Ishikawa (cell line): ENCODE measurements at regions not wholly inside any gene's neighbourhood (a gene's known extent, or its start where the extent isn't known, plus 50 kb on each side); places are given as distances from the start of the nearest gene placed in this dataset.

Source experiments
- CEBPB ChIP-seq: IDR thresholded peaks from 2 replicates; pipeline ENCODE4 v1.6.1; 2012
- EGR1 ChIP-seq: IDR thresholded peaks from 2 replicates; pipeline ENCODE4 v1.6.1; 2012
- EP300 ChIP-seq: IDR thresholded peaks from 2 replicates; pipeline ENCODE4 v1.6.1; 2012; ENCODE audit warnings: borderline replicate concordance
- FOXM1 ChIP-seq: IDR thresholded peaks from 2 replicates; pipeline ENCODE4 v1.6.1; 2012; ENCODE audit warnings: low read depth, borderline replicate concordance
- RAD21 ChIP-seq: IDR thresholded peaks from 2 replicates; pipeline ENCODE4 v1.6.1; 2012; ENCODE audit warnings: low read depth
- REST ChIP-seq: IDR thresholded peaks from 2 replicates; pipeline ENCODE4 v1.6.1; 2012; ENCODE audit warnings: low read depth, mild to moderate bottlenecking
- TAF1 ChIP-seq: IDR thresholded peaks from 2 replicates; pipeline ENCODE4 v1.6.1; 2012; ENCODE audit warnings: low read depth, mild to moderate bottlenecking
- TCF12 ChIP-seq: IDR thresholded peaks from 2 replicates; pipeline ENCODE4 v1.6.1; 2012; ENCODE audit warnings: low read depth
- TEAD4 ChIP-seq: IDR thresholded peaks from 2 replicates; pipeline ENCODE4 v1.6.1; 2012
- YY1 ChIP-seq: IDR thresholded peaks from 2 replicates; pipeline ENCODE4 v1.6.1; 2012; ENCODE audit warnings: low read depth
- ZBTB7A ChIP-seq: IDR thresholded peaks from 2 replicates; pipeline ENCODE4 v1.6.1; 2012; ENCODE audit warnings: low read depth
- TF ChIP-seq, protein P1 (sequence below): IDR thresholded peaks from 2 replicates; pipeline ENCODE4 v1.6.1; 2012

DNA sequence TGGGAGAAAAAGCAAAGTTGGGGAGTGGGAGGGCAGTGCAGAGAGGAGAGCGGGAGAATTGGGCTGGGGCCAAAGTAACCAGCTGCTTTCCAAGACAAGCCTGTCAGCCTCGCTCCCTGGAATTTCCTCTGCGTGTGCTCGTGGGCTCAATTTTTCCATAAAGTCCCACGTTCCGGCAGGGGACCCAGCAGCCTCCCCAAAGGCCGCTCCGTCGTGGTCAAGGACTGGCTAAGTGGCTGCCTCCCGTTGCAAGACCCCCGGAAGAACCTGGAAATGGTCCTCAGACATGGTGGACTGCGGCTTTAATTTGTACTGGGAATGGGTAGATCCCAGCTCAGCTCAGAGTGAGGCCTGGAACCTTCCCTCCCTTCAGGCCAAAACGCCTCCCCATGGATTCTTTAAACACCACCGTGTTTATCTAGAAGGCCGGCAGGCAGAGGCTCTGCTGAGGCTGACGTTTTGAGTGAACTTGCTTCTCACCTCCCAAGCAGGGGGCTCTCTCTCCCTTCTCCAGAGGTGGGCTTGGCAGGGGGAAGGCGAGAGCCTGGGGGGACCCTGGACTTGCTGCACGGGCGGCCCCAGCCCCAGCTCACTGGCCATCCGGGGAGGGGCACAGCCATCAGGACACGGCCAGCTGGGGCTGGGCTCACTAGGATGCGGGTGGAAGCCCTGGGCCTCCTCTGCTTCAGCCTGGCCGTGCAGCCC is 190.0 kb downstream of the C16orf95 start:
- TF ChIP-seq CEBPB = no peak
- no peak for TF ChIP-seq EP300
- TF ChIP-seq EGR1 = no peak
- no peak for TF ChIP-seq REST
- TF ChIP-seq, protein P1, sequence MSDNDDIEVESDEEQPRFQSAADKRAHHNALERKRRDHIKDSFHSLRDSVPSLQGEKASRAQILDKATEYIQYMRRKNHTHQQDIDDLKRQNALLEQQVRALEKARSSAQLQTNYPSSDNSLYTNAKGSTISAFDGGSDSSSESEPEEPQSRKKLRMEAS = no peak
- TF ChIP-seq FOXM1 = no peak
- TF ChIP-seq ZBTB7A = no peak
- TF ChIP-seq TAF1 = no peak
- TF ChIP-seq YY1 = no peak
- no peak for TF ChIP-seq TEAD4
- no peak for TF ChIP-seq RAD21
- TF ChIP-seq TCF12 = no peak
